HuH-7 (cell line): ENCODE measurements at regions not wholly inside any gene's neighbourhood (a gene's known extent, or its start where the extent isn't known, plus 50 kb on each side); places are given as distances from the start of the nearest gene placed in this dataset.
"Not testable (repeated sequence)": the region's sequence is repeated elsewhere in the genome, so short reads cannot be mapped to it uniquely, and the experiment has no call there.

ENCODE experiments used
- DNase-seq: peaks from one replicate; pipeline ENCODE4 v3.0.0; 2011; ENCODE audit warnings: low spot score

DNA sequence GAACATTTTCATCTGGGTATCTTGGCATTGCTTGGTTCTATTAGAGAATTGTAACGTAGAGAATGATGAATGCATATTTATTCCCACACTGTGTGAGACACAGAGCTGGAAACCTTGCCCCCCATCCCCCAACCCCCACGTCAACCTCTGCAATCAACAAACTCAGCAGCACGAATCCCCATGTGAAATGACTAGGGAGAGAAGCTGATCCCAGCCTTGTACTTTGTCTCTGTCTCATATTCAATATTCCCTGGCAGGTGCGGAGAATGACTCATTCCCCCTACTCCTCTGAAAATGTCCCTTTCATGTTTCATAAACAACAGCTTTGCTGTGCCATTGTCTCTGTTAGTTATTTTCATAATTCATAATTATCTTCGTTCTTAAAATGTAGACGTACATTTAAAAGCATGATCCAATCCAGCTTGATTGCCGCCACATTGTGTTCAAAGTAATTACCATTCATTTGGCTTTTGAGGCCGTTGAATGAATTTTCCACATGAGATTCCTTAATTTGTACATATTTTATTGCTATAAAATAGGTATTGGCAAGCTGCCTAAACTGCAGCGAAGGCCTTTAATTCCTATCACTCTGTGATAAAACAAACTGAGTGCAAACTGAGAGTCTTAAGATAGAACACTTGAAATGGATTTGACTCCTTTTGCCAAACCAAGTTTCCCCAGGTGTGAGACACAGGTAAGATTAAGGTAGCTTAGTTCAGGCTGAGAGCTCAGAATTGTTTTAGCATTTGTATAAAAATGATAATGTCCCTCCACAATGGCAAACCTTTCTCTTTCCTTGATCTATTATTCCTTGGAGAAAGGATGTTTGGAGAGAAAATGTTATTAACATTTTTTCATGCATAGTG, 920.2 kb downstream of the TYW1 start:
- no peak for DNase-seq

DNA sequence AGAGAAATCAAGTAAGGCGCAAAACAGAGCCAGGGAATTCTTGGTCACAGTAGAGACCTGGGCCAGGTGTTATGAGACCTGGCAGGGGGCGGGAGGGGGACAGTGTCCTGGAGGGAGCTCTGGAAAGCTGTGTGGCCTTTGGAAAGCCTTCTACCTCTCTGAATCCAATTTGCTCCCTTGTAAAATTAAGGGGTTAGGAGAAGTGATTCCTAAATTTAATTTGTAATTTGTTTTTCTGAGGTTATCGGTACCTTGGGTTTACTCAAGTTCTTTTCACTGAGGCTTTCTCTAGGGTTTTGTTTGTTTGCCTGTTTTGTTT, 920.8 kb downstream of the TYW1 start:
- no peak for DNase-seq

DNA sequence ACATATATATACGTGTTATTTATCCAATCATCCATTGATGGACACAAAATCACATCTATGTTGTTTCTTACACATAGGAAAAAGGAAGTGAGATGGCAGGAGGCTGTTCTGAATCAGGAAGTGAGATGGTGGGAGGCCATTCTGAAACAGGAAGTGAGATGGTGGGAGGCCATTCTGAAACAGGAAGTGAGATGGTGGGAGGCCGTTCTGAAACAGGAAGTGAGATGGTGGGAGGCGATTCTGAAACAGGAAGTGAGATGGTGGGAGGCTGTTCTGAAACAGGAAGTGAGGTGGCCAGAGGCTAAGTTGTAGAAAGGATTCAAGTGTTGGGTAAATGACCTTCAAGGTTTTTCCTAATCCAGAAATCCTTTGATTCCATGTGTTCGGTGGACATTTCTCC, 921.5 kb downstream of the TYW1 start:
- DNase-seq: no peak

DNA sequence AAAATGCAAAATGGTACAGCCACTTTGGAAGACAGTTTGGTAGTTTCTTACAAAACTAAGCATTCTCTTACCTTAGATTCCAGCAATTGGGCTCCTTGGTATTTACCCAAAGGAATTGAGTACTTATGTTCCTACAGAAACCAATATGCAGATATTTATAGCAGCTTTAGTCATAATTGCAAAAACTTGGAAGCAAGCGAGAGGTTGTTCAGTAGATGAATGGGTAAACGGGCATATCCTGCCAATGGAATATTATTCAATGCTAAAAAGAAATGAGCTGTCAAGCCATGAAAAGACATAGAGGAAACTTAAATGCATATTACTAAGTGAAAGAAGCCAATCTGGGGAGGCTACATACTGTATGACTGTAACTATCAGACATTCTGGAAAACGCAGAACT, 926.7 kb downstream of the TYW1 start:
- DNase-seq: no peak

DNA sequence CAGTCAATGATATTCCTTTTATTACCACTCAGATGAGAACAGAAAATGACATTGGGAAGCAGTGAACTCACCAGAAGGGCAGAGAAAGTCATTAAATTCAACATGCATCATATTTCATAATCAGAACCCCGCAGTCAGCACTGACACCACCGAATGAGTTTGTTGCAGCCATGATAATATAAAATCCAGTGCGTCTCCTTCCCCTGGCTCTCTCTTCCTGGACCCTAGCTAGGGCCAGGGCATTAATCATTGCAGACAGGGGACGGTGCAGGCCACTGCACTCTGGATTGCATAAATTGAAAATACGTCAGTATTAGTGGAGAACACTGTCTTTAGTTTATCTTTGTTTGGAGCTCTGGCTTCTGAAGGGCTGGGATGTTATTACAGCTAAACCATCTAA, 931.5 kb downstream of the TYW1 start:
- no peak for DNase-seq

DNA sequence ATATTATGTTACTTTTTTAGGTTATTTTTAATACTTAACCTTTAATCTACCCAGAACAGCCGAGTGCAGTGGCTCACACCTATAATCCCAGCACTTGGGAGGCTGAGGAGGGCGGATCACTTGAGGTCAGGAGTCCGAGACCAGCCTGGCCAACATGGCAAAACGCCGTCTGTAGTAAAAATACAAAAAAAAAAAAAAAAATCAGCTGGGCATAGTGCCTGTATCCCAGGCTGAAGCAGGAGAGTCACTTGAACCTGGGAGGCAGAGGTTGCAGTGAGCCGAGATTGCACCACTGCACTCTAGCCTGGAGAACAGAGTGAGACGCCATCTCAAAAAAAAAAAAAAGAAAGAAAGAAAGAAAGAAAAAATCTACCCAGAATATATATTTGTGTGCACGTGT, 939.8 kb downstream of the TYW1 start:
- not testable (repeated sequence) for DNase-seq

DNA sequence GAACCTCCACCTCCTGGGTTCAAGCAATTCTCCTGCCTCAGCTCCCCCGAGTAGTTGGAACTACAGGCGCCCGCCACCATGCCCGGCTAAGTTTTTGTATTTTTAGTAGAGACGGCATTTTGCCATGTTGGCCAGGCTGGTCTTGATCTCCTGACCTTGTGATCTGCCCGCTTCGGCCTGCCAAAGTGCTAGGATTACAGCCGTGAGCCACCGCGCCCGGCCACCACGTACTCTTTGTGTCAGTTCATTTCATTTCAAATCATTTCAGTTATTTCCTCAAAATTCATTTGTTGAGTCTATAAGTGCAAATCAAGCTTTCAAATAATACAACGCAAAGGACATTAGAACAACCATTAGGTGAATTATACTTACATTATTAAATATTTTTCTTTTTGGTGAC, 943.8 kb downstream of the TYW1 start:
- DNase-seq: no peak

DNA sequence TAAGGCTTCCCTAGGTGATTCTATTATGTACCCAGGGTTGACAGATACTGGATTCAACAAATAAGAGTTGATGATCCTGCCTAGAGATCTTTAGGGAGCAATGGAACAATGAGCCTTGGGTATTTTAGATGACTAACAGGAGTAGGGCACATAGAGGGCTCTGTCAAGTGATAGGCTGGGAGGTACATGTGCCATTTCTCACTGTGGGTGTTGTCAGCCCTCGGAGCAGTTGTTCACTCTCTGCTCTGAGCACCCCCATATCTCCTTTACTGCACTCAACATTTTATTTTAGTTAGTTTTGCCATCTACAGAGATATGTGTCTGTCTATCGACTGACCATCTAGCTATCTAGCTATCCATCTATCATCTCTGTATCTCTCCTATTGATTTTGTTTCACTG, 950.6 kb downstream of the TYW1 start:
- no peak for DNase-seq

DNA sequence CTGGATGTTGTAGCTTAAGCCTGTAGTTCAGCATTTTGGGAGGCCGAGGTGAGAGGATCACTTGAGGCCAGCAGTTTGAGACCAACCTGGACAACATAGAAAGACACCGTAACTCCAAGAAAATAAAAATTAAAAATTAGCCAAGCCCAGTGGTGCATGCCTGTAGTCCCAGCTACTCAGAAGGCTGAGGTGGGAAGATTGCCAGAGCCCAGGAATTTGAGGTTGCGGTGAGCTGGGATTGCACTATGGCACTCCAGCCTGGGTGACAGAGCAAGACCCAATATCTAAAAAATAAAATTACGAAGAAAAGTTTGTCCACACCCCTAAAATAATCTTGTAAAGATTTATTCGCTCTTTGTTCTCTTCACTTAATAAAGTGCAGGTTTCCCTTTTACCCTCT, 951.0 kb downstream of the TYW1 start:
- no peak for DNase-seq

DNA sequence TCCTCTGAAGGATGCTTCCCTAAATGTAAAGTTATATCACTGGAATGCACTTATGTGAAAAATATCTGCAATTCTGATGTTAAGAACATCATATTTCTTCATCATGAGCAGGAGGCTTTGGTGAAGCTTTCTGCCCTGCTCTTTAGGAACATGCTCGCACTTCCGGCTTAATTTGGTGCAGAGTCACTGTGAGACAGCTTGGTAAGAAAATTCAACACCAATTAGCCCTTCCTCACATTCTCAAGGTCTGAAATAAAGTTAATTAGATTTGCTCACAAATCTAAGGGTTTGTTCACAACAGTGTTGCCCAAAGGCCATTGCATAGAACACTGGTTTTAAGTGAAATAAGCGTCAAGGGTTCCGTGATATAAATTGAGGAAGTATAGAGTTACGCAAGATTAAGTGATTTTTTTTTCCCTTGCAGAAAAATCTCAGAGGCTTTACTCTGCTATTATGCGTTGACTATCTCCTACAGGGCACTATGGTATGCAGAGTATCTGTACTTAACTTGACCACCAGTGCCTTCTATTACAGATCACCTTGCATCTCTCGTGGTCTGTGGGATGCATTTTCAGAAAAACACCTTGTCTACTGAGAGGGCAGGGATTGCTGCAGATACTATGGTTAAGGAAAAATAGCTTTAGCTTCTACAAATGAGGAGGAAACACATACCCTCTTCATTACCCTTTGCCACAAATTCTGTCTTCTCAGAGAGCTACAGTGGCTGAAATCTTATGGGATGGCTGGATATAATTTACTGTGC, 953.9 kb downstream of the TYW1 start:
- no peak for DNase-seq

DNA sequence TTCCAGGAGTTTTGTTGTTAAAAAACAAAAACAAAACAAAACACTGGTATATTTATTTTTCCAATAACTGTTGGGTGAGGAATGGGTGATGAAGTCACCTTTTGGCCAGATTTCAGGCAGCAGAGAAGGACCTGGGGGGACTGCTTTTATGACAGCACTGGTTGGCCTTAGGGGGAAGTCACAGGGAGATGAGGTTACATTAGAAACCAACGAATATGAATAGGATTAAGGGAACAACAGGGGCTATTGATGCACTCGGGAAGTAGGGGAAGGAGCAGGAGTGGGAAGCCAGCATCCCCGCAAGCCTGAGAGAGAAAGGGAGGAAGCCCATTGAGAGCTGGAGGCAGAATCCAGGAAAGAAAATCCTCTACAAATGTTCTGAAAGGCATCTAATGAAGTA, 958.4 kb downstream of the TYW1 start:
- DNase-seq: no peak

DNA sequence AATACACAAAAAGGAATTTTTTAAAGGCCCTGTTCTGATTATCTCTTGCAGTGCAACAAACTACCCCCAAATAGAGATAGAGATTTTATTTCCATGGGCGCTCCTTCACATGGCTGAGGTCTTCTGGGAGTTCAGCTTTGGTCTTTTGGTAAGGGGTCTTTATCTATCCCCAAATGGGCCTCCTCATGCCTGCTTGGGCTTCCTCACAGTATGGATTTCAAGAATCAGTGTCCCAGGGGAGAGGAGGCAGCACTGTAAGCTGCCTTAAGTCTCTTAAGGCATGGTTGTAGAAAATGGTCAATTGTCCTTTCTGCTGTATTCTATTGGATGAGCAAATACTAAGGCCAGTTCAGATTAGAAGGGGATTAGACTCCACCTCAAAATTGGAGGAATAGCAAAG, 966.2 kb downstream of the TYW1 start:
- DNase-seq: no peak

DNA sequence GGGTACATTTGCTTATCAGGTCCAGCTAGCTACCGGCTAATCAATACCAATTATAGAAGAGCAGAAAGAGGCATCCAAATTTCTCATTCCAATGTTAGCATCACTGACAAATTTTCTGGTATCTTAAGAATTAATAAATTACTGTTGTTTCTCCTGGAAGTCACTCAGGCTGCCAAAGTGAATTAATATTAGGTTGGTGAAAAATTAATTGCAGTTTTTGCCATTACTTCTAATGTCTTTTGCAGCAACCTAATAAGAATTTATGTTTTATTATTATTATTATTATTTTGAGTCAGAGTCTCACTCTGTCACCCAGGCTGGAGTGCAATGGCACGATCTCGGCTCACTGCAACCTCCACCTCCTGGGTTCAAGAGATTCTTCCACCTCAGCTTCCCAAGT, 979.9 kb downstream of the TYW1 start:
- DNase-seq: no peak

DNA sequence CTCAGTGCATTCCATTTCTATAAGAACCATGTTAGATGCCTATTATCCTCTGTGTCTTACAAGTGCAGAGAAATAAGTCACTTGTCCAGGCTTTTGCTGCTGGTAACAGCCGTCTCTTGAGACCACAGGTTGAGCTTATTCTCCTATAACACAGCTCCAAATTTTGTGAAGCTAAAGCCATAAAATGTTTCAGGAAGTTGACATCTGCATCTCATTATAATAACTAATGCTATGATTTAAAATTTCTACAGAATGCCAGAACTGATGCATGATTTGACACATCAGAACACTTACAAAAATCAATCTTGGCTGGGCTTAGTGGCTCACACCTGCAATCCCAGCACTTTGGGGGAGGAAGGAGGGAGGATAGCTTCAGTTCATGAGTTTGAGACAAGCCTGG, 986.9 kb downstream of the TYW1 start:
- no peak for DNase-seq

DNA sequence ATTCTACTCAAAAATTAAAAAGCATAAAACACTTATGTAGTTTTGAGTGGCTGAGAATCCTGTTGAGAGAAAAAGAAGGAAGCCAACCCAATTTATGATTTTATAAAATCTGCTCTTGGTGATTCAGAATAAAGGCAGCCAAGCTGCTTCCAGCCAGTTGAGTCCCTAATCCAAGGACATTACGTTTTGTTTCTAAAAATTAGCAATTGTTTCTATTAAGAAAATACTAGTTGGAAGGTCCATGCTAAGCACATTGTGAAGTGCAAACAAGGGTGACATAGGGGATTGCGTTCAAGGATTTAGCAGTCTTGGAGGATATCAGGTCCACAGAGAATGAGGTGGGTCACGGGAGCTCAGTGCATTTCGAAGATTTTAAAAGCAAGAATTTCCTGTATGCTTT, 987.7 kb downstream of the TYW1 start:
- DNase-seq: no peak

DNA sequence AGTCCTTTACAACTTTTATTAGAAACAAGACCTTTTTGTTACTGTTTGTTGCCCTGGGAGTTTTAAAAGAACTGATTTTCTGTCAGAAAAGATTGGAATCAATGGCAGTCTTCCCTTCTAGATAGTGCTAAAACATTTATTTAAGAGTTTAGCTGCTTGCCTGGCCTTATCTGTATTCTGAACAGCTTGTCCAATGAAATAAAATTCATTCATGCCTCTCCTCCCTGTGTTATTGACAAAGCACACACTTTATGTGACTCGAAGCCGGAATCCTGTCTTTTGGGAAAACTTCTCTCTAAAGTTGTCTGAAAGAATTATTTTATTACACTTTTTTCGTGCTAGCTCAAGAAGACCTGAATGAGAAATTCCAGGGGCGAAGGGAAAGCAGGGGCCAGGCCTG, 992.5 kb downstream of the TYW1 start:
- DNase-seq: no peak

DNA sequence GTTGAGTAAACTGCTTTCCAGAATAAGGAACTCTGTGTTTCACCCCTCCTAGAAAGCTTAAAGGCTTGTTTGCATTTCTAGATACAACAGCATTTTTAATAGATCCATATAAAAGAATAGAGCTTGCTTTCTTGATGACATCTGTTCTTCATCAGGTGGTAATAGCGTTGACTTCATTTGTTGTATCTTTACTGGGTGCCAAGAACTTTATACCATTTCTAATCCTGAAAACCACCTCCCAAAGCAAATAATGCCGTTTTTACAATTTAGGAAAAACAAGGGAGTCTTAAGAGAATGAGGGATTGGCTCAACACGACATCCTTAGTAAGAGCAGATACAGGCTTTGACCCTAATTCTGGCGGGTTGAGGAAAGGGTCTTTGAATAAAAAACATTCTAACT, 993.4 kb downstream of the TYW1 start:
- DNase-seq: no peak

DNA sequence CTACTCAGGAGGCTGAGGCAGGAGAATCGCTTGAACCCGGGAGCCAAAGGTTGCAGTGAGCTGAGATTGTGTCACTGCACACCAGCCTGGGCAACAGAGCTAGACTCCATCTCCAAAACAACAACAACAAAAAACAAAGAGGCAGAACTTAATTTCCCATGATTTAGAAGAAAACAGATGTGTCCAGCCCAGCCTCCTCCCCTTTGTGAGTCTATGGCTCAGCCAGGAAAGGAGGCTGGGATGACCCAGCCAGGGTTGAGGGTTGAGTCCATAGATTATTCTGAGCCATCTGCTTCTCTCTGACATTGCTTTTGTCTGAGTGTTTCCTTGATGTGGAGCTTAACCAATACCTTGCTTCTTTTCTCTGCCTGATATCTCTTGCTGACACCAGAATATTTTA, 994.1 kb downstream of the TYW1 start:
- no peak for DNase-seq

DNA sequence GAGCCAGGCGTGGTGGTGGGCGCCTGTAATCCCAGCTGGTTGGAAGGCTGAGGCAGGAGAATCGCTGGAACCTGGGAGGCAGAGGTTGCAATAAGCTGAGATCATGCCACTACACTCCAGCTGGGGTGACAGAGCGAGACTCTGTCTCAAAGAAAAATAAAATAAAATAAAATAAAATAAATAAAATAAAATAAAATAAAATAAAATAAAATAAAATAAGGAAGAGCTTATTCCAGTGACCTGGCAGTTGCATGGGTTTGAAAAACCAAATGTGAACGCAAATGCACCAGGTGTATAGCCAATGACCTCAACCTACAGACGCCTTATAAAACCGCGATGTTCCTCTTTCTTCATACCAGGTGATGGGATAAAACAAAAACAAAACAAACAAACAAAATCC, 995.7 kb downstream of the TYW1 start:
- DNase-seq: no peak

DNA sequence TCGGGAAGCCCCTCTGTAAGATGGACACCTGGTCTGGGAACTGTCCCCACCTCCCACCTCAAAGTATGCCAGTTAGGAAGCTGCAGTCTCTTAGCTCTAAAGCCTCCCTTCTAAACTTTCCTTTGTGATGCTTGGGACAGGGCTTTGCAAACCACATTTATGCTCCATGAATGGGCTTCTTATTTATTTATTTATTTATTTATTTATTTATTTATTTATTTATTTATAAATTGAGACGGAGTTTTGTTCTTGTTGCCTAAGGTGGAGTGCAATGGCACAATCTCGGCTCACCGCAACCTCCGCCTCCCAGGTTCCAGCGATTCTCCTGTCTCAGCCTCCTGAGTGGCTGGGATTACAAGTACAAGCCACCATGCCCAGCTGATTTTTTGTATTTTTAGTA, 1009.4 kb downstream of the TYW1 start:
- no peak for DNase-seq

DNA sequence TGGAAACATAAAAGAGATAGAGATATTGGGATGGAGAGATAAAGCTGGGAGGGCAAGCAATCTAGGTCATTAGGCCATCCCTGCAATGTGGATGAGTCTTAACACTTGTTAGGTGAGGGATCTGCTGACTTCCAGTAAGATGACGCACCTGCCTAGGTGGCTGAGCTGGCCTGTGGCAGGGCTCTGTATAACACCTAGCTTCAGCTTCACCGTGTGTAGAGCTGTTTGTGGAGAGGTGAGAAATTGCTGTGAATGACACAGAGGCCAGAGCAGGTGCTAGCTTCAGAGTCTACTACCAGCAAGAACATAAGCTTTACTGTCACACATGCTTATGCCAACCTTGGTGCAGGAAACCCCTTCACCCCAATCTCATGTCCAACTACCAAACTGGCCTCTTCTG, 1010.0 kb downstream of the TYW1 start:
- no peak for DNase-seq

DNA sequence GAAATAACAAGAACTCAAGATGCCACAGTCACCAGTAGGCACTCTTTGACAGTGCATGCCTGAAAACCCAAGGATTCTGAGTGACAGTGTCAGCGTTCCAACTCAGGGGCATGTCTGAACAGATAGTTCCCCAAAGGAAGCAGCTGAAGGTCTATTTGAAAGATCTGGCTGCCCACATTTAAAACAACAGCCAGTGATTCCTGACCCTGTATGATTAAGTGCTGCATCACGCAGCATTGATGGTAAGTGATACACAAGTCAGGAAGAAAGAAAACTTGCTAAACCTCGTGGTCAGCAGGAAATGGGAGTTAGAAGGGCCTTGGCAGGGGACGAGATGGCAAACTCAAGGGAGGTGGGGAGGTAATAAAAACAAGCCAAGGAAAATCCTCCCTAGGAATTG, 1013.1 kb downstream of the TYW1 start:
- DNase-seq: no peak

DNA sequence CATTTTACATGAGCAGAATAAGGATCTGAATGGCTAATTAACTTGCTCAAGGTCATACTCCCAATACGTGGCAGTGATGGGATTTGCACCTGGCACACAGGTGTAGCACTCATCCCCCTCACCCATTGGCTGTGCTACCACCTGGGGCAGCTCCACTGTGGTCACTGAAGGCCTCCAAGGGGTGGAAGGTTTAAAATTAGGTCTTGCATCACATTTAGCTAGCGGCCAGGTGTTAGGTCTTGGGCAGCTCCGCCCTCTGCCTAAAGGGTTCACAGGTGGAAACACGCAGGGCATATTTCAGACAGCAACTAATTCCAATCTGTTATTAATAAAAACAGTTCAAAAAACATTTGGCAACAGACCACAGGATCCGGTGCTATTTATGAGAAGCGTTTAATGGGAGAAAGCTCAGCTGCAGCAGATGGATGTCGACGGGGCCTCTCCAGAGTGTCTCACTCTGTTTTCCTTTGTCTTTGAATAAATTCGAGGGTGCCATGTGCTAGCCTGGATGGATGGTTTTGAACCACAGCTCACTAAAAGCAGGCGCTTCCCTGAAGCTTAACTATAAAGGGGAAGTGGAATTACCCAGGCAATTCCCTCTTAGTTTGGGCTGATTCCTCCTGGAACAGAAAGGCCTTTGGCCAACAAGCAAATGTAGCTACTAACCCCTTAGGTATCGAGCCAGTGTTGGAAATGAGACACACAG, 1017.6 kb downstream of the TYW1 start:
- no peak for DNase-seq
